A549 (cell line): ENCODE measurements at regions not wholly inside any gene's neighbourhood (a gene's known extent, or its start where the extent isn't known, plus 50 kb on each side); places are given as distances from the start of the nearest gene placed in this dataset.

ENCODE experiments used
- ATAC-seq, 2 experiments: fragments of 200-7000 bp in 1 of 2; fragments of >200 bp in 1 of 2; cut with Nextera tagmentation in 1 of 2; cut with Tn5 transposase in 1 of 2; 3 replicates each; pipeline versions ENCODE4 v1.8.0 to v1.9.1; 2018 to 2020; ENCODE audit warnings: mild to moderate bottlenecking in 1 of 2, moderate library complexity in 1 of 2
- CTCF ChIA-PET: fragments of 300-600 bp; sonication (Branson Sonifier 250); formaldehyde crosslinking; extraction: SDS; loops from one replicate; lab custom pipeline; 2021; ENCODE audit warnings: antibody characterized with exemption, inconsistent platforms; lab: Yijun Ruan, JAX
- POLR2A ChIA-PET: fragments of 350-600 bp; formaldehyde crosslinking; extraction: SDS; loops from one replicate; lab custom pipeline; 2021; ENCODE audit warnings: antibody characterized with exemption, inconsistent platforms; lab: Yijun Ruan, JAX
- DNase-seq, 2 experiments: peaks; one replicate each; pipeline versions ENCODE4 v3.0.0 to v3.0.0-alpha.2; 2011 to 2016; ENCODE audit warnings: low read depth in 1 of 2, low spot score in 1 of 2
- FAIRE-seq: peaks from 2 replicates; lab custom pipeline; 2011; peaks lifted over from hg19 to GRCh38; lab: Jason Lieb, UNC
- H3K27ac ChIP-seq, 2 experiments: fragments of >200 bp; sonication (Bioruptor Twin); formaldehyde crosslinking; 3 replicates each; pipeline ENCODE4 v1.5.1; 2016 to 2017
- H3K4me1 ChIP-seq: fragments of >200 bp; sonication (Bioruptor Twin); formaldehyde crosslinking; 3 replicates; pipeline ENCODE4 v1.6.1; 2016
- H3K4me2 ChIP-seq: fragments of >200 bp; sonication (Bioruptor Twin); formaldehyde crosslinking; 3 replicates; pipeline ENCODE4 v1.6.1; 2016
- H3K4me3 ChIP-seq: fragments of >200 bp; sonication (Bioruptor Twin); formaldehyde crosslinking; 3 replicates; pipeline ENCODE4 v1.5.1; 2016
- H3K9me3 ChIP-seq: fragments of >200 bp; sonication (Bioruptor Twin); formaldehyde crosslinking; 3 replicates; pipeline ENCODE4 v1.6.1; 2016
- CBX2 ChIP-seq: fragments of 200-600 bp; sonication (generic); IDR thresholded peaks from 2 replicates; pipeline ENCODE4 v1.6.1; 2016; ENCODE audit warnings: low read depth, mild to moderate bottlenecking, borderline replicate concordance
- CHD2 ChIP-seq: fragments of 150-350 bp; IDR thresholded peaks from 2 replicates; pipeline ENCODE4 v1.6.1; 2014; ENCODE audit warnings: low read length; ENCODE audit not compliant: partially characterized antibody
- EHF ChIP-seq: fragments of 250-450 bp; sonication (Bioruptor Pico); IDR thresholded peaks from 2 replicates; pipeline ENCODE4 v1.5.0; 2020; ENCODE audit warnings: mild to moderate bottlenecking
- EHMT2 ChIP-seq: fragments of 200-600 bp; sonication (generic); IDR thresholded peaks from 2 replicates; pipeline ENCODE4 v1.6.1; 2016; ENCODE audit warnings: antibody characterized with exemption, low read depth, mild to moderate bottlenecking, moderate library complexity
- EP300 ChIP-seq, 2 experiments: fragments of >200 bp; sonication (Bioruptor Twin); formaldehyde crosslinking; IDR thresholded peaks; 2 replicates in 1 of 2; 3 replicates in 1 of 2; pipeline ENCODE4 v1.6.1; 2016 to 2017
- ESRRA ChIP-seq: fragments of 150-350 bp; IDR thresholded peaks from 2 replicates; pipeline ENCODE4 v1.6.1; 2014; ENCODE audit warnings: mild to moderate bottlenecking, low read length, borderline replicate concordance
- FOSL2 ChIP-seq, 2 experiments: fragments of 450-650 bp in 1 of 2; fragments of >200 bp in 1 of 2; sonication (Bioruptor Twin) in 1 of 2; formaldehyde crosslinking; IDR thresholded peaks; 2 replicates each; pipeline versions ENCODE4 v1.5.0 to v1.6.1; 2016 to 2020; ENCODE audit warnings: mild to moderate bottlenecking in 1 of 2, moderate library complexity in 1 of 2
- FOXS1 ChIP-seq: fragments of 250-450 bp; sonication (Bioruptor Pico); IDR thresholded peaks from 2 replicates; pipeline ENCODE4 v1.5.0; 2020; ENCODE audit warnings: mild to moderate bottlenecking, moderate library complexity
- GATA3 ChIP-seq: IDR thresholded peaks from 2 replicates; pipeline ENCODE4 v1.6.1; 2012; ENCODE audit warnings: borderline replicate concordance
- HDAC2 ChIP-seq: fragments of 200-600 bp; sonication (generic); IDR thresholded peaks from 2 replicates; pipeline ENCODE4 v1.6.1; 2016
- HEYL ChIP-seq: fragments of 250-450 bp; sonication (Bioruptor Pico); IDR thresholded peaks from 2 replicates; pipeline ENCODE4 v1.8.0; 2021; ENCODE audit warnings: mild to moderate bottlenecking, moderate library complexity
- JUNB ChIP-seq: fragments of >200 bp; sonication (Bioruptor Twin); formaldehyde crosslinking; IDR thresholded peaks from 2 replicates; pipeline ENCODE4 v1.6.1; 2016
- POLR2AphosphoS2 ChIP-seq: conservative IDR thresholded peaks from 2 replicates; pipeline ENCODE4 v1.6.1; 2012; ENCODE audit warnings: low read length, improper control_type of control experiment, inconsistent platforms
- RAD21 ChIP-seq, 2 experiments: fragments of >200 bp in 1 of 2; sonication (Bioruptor Twin) in 1 of 2; formaldehyde crosslinking in 1 of 2; IDR thresholded peaks in 1 of 2; conservative IDR thresholded peaks in 1 of 2; 2 replicates in 1 of 2; 3 replicates in 1 of 2; pipeline ENCODE4 v1.6.1; 2012 to 2018; ENCODE audit warnings: inconsistent platforms in 1 of 2
- RFX5 ChIP-seq: fragments of 450-650 bp; IDR thresholded peaks from 2 replicates; pipeline ENCODE4 v1.7.1; 2014; ENCODE audit warnings: antibody characterized with exemption, mild to moderate bottlenecking, moderate library complexity
- RNF2 ChIP-seq: fragments of 200-600 bp; sonication (generic); IDR thresholded peaks from 2 replicates; pipeline ENCODE4 v1.6.1; 2016; ENCODE audit warnings: low read depth, mild to moderate bottlenecking, antibody characterized with exemption, moderate library complexity, borderline replicate concordance
- SMC3 ChIP-seq: fragments of >200 bp; sonication (Bioruptor Twin); formaldehyde crosslinking; IDR thresholded peaks from 3 replicates; pipeline ENCODE4 v1.6.1; 2018; ENCODE audit warnings: inconsistent platforms
- TFCP2L1 ChIP-seq: fragments of 250-450 bp; sonication (Bioruptor Pico); IDR thresholded peaks from 2 replicates; pipeline ENCODE4 v1.5.0; 2021; ENCODE audit warnings: mild to moderate bottlenecking
- ZFP36 ChIP-seq: fragments of 450-650 bp; IDR thresholded peaks from 2 replicates; pipeline ENCODE4 v1.6.1; 2014; ENCODE audit warnings: borderline replicate concordance; ENCODE audit not compliant: partially characterized antibody
- WGBS: methylation state at CpG from one replicate; pipeline ENCODE4 v1.1.6; 2017; ENCODE audit errors: missing lambda C conversion rate; 5-methylcytosine and 5-hydroxymethylcytosine counted together
- TF ChIP-seq, protein P1 (sequence below): IDR thresholded peaks from 2 replicates; pipeline ENCODE4 v1.6.1; 2012; ENCODE audit warnings: low read depth, borderline replicate concordance
- TF ChIP-seq, protein P2 (sequence below): fragments of 450-650 bp; IDR thresholded peaks from 2 replicates; pipeline ENCODE4 v1.6.1; 2014; ENCODE audit warnings: antibody characterized with exemption
- TF ChIP-seq, protein P3 (sequence below): fragments of >200 bp; sonication (Bioruptor Twin); formaldehyde crosslinking; IDR thresholded peaks from 3 replicates; pipeline ENCODE4 v1.6.1; 2016
- TF ChIP-seq, protein P4 (sequence below): fragments of 200-600 bp; sonication (generic); IDR thresholded peaks from 2 replicates; pipeline ENCODE4 v1.6.1; 2016; ENCODE audit warnings: antibody characterized with exemption, mild to moderate bottlenecking, moderate library complexity

DNA sequence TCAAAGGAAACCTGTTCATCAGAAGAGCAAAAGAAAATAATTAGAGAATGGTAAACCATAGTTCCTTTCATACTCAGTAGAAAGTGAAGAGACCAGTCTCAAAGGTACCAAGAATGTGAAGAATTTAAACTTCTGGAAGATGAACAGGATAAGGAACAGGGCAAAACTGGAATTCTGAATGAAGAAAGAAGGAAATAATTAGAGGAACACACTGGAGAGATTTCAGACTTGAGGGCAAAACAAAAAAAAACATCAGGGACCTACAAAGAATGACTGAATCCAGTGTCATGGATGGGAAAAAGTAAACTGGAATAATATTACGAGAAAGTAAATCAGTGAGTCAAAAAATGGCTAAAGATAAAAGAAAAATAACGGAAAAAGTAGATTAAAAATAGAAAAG, 245.6 kb upstream of the NEIL3 start:
- no peak overlapping the region for H3K27ac ChIP-seq
- ATAC-seq (no peak), FAIRE-seq (no peak), DNase-seq (no peak)
- TF ChIP-seq, protein P1, sequence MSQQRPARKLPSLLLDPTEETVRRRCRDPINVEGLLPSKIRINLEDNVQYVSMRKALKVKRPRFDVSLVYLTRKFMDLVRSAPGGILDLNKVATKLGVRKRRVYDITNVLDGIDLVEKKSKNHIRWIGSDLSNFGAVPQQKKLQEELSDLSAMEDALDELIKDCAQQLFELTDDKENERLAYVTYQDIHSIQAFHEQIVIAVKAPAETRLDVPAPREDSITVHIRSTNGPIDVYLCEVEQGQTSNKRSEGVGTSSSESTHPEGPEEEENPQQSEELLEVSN, result no peak
- no peak for TF ChIP-seq ZFP36
- no peak for TF ChIP-seq GATA3
- TF ChIP-seq HDAC2, result no peak
- no peak for TF ChIP-seq RFX5
- no peak for TF ChIP-seq CHD2
- no peak for TF ChIP-seq EHF (CRISPR knock-in tag)
- TF ChIP-seq, protein P2, sequence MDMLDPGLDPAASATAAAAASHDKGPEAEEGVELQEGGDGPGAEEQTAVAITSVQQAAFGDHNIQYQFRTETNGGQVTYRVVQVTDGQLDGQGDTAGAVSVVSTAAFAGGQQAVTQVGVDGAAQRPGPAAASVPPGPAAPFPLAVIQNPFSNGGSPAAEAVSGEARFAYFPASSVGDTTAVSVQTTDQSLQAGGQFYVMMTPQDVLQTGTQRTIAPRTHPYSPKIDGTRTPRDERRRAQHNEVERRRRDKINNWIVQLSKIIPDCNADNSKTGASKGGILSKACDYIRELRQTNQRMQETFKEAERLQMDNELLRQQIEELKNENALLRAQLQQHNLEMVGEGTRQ, result no peak
- no peak for TF ChIP-seq POLR2AphosphoS2
- TF ChIP-seq, protein P3, sequence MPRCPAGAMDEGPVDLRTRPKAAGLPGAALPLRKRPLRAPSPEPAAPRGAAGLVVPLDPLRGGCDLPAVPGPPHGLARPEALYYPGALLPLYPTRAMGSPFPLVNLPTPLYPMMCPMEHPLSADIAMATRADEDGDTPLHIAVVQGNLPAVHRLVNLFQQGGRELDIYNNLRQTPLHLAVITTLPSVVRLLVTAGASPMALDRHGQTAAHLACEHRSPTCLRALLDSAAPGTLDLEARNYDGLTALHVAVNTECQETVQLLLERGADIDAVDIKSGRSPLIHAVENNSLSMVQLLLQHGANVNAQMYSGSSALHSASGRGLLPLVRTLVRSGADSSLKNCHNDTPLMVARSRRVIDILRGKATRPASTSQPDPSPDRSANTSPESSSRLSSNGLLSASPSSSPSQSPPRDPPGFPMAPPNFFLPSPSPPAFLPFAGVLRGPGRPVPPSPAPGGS, result no peak
- TF ChIP-seq JUNB, result no peak
- TF ChIP-seq EHMT2, result no peak
- H3K4me1 ChIP-seq, result no peaks in the 10 kb centered on the region
- POLR2A ChIA-PET, result no interaction called here
- no peak overlapping the region for H3K4me3 ChIP-seq
- WGBS, result 82% methylated on average over 2 of the region's 2 CpGs
- H3K9me3 ChIP-seq, result no peaks in the 10 kb centered on the region
- CTCF ChIA-PET, result interaction anchor here (1.0 to 2.4 kb wide), 2 partner anchors 17 to 21 kb away, joined by 3 to 7 read pairs; no protein-coding TSS in a partner anchor
- H3K4me2 ChIP-seq, result no peak overlapping the region

DNA sequence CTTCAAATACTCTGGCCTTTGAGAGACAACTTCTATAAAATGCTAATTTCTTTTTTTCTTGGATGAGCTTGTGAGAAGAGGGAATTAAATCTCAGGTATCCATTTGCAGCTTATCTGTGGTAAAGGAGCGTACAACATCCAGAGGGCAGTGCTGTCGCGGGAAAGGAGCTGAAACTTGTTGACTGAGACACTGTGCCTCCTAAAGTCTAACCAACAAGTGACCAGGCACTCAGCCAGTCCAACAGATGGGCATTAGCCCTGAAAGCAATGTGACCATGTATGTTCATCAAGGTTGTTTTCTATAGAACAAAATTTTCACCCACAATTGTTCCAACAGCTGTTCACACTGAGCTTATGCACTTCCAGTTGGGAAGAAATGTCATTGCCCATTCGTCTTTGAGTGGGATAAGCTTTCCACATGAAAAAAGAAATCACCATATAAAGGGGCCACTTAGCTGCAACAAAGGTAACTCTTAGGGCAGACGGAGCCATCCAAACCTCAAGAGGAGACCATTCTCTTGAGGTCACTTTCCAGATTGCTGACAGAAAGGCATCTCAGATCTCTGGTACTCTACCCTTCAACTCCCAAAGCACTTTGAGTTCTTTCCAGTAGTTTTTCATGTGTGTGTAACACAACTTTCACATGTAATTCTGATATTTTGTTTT, 244.8 kb upstream of the NEIL3 start:
- Histone ChIP-seq H3K9me3 (no peaks in the 10 kb centered on the region), H3K27ac (no peak overlapping the region), H3K4me2 (no peak overlapping the region), H3K4me3 (no peak overlapping the region), H3K4me1 (no peaks in the 10 kb centered on the region)
- WGBS, result 72% methylated on average over 5 of the region's 5 CpGs
- no peak for TF ChIP-seq TFCP2L1 (CRISPR knock-in tag)
- no peak for TF ChIP-seq HEYL (CRISPR knock-in tag)
- no peak for TF ChIP-seq CBX2
- TF ChIP-seq SMC3, result no peak
- TF ChIP-seq FOXS1 (CRISPR knock-in tag), result no peak
- ATAC-seq, result no peak
- peak in 1 of 2 experiments; percentile 11 for DNase-seq
- POLR2A ChIA-PET, result no interaction called here
- CTCF ChIA-PET, result interaction anchor here (0.5 to 2.4 kb wide), 3 partner anchors 16 to 22 kb away, joined by 3 to 7 read pairs (median 4); no protein-coding TSS in a partner anchor
- no peak for FAIRE-seq

DNA sequence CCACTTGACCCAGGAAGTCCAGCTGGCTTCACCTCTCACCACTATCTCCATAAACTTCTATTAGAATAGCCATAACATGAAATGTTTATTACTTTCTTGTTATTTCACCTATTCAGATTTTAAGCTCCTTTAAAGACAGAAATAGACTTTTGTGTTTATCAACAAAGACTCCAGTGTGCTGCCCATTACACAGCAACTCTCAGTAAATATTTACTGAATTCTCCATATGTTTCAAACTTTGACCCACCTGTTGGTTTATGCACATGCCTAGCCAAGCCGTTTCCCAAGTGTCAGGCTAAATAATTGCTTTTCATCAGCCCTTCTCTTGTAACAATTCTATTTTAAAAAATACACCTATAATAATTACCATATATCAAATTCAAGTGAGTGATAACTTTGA, 242.9 kb upstream of the NEIL3 start:
- no peak overlapping the region for H3K27ac ChIP-seq
- ChIA-PET POLR2A (no interaction called here), CTCF (interaction anchor here (2.4 kb wide), 1 partner anchor 19 kb away, joined by 7 read pairs; no protein-coding TSS in a partner anchor)
- no peak overlapping the region for H3K4me3 ChIP-seq
- DNase-seq (no peak), ATAC-seq (no peak), FAIRE-seq (no peak)
- TF ChIP-seq ESRRA, result no peak
- TF ChIP-seq, protein P4, sequence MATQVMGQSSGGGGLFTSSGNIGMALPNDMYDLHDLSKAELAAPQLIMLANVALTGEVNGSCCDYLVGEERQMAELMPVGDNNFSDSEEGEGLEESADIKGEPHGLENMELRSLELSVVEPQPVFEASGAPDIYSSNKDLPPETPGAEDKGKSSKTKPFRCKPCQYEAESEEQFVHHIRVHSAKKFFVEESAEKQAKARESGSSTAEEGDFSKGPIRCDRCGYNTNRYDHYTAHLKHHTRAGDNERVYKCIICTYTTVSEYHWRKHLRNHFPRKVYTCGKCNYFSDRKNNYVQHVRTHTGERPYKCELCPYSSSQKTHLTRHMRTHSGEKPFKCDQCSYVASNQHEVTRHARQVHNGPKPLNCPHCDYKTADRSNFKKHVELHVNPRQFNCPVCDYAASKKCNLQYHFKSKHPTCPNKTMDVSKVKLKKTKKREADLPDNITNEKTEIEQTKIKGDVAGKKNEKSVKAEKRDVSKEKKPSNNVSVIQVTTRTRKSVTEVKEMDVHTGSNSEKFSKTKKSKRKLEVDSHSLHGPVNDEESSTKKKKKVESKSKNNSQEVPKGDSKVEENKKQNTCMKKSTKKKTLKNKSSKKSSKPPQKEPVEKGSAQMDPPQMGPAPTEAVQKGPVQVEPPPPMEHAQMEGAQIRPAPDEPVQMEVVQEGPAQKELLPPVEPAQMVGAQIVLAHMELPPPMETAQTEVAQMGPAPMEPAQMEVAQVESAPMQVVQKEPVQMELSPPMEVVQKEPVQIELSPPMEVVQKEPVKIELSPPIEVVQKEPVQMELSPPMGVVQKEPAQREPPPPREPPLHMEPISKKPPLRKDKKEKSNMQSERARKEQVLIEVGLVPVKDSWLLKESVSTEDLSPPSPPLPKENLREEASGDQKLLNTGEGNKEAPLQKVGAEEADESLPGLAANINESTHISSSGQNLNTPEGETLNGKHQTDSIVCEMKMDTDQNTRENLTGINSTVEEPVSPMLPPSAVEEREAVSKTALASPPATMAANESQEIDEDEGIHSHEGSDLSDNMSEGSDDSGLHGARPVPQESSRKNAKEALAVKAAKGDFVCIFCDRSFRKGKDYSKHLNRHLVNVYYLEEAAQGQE, result no peak
- no peak for TF ChIP-seq ZFP36
- no peak for TF ChIP-seq JUNB
- TF ChIP-seq RNF2, result no peak
- TF ChIP-seq RAD21 (conservative IDR thresholded peaks at IDR 0.05 in 1 of 2, IDR thresholded peaks at IDR 0.05 in 1 of 2), result no peak
- TF ChIP-seq HEYL (CRISPR knock-in tag), result no peak
- TF ChIP-seq FOSL2 (IDR thresholded peaks at IDR 0.05), result no peak
- TF ChIP-seq FOSL2 (CRISPR knock-in tag; IDR thresholded peaks at IDR 0.05), result no peak
- TF ChIP-seq EP300 (IDR thresholded peaks at IDR 0.05), result no peak
- no peak for TF ChIP-seq GATA3
- H3K4me1 ChIP-seq, result no peaks in the 10 kb centered on the region
- H3K9me3 ChIP-seq, result no peaks in the 10 kb centered on the region
- WGBS, result 22% methylated on average over 1 of the region's 1 CpG
- H3K4me2 ChIP-seq, result no peak overlapping the region
